OCI-LY7 (cell line): ENCODE measurements at regions not wholly inside any gene's neighbourhood (a gene's known extent, or its start where the extent isn't known, plus 50 kb on each side); places are given as distances from the start of the nearest gene placed in this dataset.
"Not testable (repeated sequence)": the region's sequence is repeated elsewhere in the genome, so short reads cannot be mapped to it uniquely, and the experiment has no call there.

ENCODE experiments used
- CTCF ChIP-seq: fragments of 200-600 bp; sonication (generic); conservative IDR thresholded peaks from 2 replicates; pipeline ENCODE4 v1.5.1; 2014; ENCODE audit warnings: mild to moderate bottlenecking, antibody characterized with exemption, low read length, moderate library complexity, mixed read lengths
- EZH2phosphoT487 ChIP-seq: fragments of 200-600 bp; sonication (generic); IDR thresholded peaks from 2 replicates; pipeline ENCODE4 v1.6.1; 2018; ENCODE audit warnings: low read depth, borderline replicate concordance, mild to moderate bottlenecking, mixed run types, antibody characterized with exemption, low read length, moderate library complexity, mixed read lengths

GRCh38 chr1:4489992-4490391 is 164.4 kb upstream of the AJAP1 start:
- not testable (repeated sequence) for TF ChIP-seq CTCF, EZH2phosphoT487
